Transverse colon (tissue), 4 donors: ENCODE measurements at regions not wholly inside any gene's neighbourhood (a gene's known extent, or its start where the extent isn't known, plus 50 kb on each side); places are given as distances from the start of the nearest gene placed in this dataset.
"Not testable (repeated sequence)": the region's sequence is repeated elsewhere in the genome, so short reads cannot be mapped to it uniquely, and the experiment has no call there.

Source experiments
- DNase-seq: peaks from one replicate; pipeline ENCODE4 v3.0.0-alpha.2; 2019
- H3K27ac ChIP-seq, 4 donors: fragments of 200-600 bp; sonication (generic); 2 replicates each; pipeline ENCODE4 v1.5.1; 2016 to 2018; ENCODE audit warnings: inconsistent platforms in 4 of 4
- H3K27me3 ChIP-seq: fragments of 200-600 bp; sonication (generic); 2 replicates; pipeline ENCODE4 v1.5.1; 2017; ENCODE audit warnings: inconsistent platforms
- H3K36me3 ChIP-seq, 4 donors: fragments of 200-600 bp; sonication (generic); 2 replicates each; pipeline ENCODE4 v1.5.1; 2017 to 2019; ENCODE audit warnings: inconsistent platforms in 4 of 4
- H3K4me1 ChIP-seq, 4 donors: fragments of 200-600 bp; sonication (generic); 2 replicates each; pipeline ENCODE4 v1.5.1; 2017 to 2020; ENCODE audit warnings: inconsistent platforms in 4 of 4
- H3K4me3 ChIP-seq, 4 donors: fragments of 200-600 bp; sonication (generic); 1 replicate in 1 of 4; 2 replicates in 3 of 4; pipeline versions ENCODE4 v1.5.1 to v1.6.1; 2017 to 2019; ENCODE audit warnings: inconsistent platforms in 4 of 4
- H3K9me3 ChIP-seq, 2 donors: fragments of 200-600 bp; sonication (generic); 2 replicates each; pipeline ENCODE4 v1.5.1; 2017 to 2019; ENCODE audit warnings: inconsistent platforms in 2 of 2
- CTCF ChIP-seq, 5 experiments: fragments of 200-600 bp in 3 of 5; fragments of 450-650 bp in 2 of 5; sonication (generic) in 3 of 5; IDR thresholded peaks; 1 replicate in 2 of 5; 2 replicates in 3 of 5; pipeline ENCODE4 v1.5.1; 2016 to 2017; ENCODE audit warnings: antibody characterized with exemption in 5 of 5, inconsistent platforms in 3 of 5, mild to moderate bottlenecking in 2 of 5, moderate library complexity in 1 of 5
- EP300 ChIP-seq: sonication (generic); formaldehyde crosslinking; IDR thresholded peaks from one replicate; pipeline ENCODE4 v1.6.1; 2017; ENCODE audit warnings: antibody characterized with exemption, low read depth
- POLR2A ChIP-seq: fragments of 450-650 bp; IDR thresholded peaks from one replicate; pipeline ENCODE4 v1.6.1; 2016; ENCODE audit warnings: antibody characterized with exemption, mild to moderate bottlenecking, moderate library complexity
- POLR2AphosphoS5 ChIP-seq, 3 donors: sonication (generic); formaldehyde crosslinking; IDR thresholded peaks; one replicate each; pipeline ENCODE4 v1.6.1; 2016; ENCODE audit warnings: antibody characterized with exemption in 3 of 3
- WGBS, 2 donors: methylation state at CpG; one replicate each; pipeline ENCODE4 v1.1.5; 2018; ENCODE audit warnings: low coverage in 1 of 2; 5-methylcytosine and 5-hydroxymethylcytosine counted together
- in situ Hi-C, 4 donors: fragments of 200-750 bp; cut with MboI; loops; one replicate each; pipeline versions ENCODE4 v1.15.0 to v1.15.1; 2017; ENCODE audit warnings: low sequenced_read_pairs in 3 of 4, low pct_ligation_motif_present in 1 of 4, low pct_unique_long_range_greater_than_20kb in 1 of 4
- intact Hi-C: fragments of 100-400 bp; cut with DNase I; formaldehyde crosslinking; loops from one replicate; pipeline ENCODE4 v1.15.1; 2023; ENCODE audit warnings: low total_unique reads

- 75 to 92% methylated on average over 4 of the region's 4 CpGs for WGBS, 2 donors
Measured at GRCh38 chr12:19822476-19822875, 383.2 kb downstream of the AEBP2 start.

GRCh38 chr12:19823326-19823725 lies 384.0 kb downstream of the AEBP2 start:
- WGBS, 2 donors, result 67 to 83% methylated on average over 4 to 6 of the region's 6 CpGs

More at GRCh38 chr12:19822476-19822875, 383.2 kb downstream of the AEBP2 start:
- in situ Hi-C loops (no loop called here), intact Hi-C loops (no loop called here)
- Histone ChIP-seq H3K36me3 (no peaks in the 10 kb centered on the region), H3K4me1 (no peaks in the 10 kb centered on the region), H3K27ac (no peak overlapping the region), H3K27me3 (no peaks in the 10 kb centered on the region), H3K4me3 (no peak overlapping the region), H3K9me3 (no peaks in the 10 kb centered on the region)
- no peak for DNase-seq
- TF ChIP-seq POLR2AphosphoS5 (IDR thresholded peaks at IDR 0.05) (no peak), CTCF (IDR thresholded peaks at IDR 0.05) (no peak), EP300 (no peak), POLR2A (no peak)

GRCh38 chr12:19826980-19827550 lies 387.8 kb downstream of the AEBP2 start:
- H3K4me3 ChIP-seq, result no peak overlapping the region
- DNase-seq, result no peak
- intact Hi-C loops (no loop called here), in situ Hi-C loops (no loop called here)
- TF ChIP-seq CTCF (IDR thresholded peaks at IDR 0.05) (no peak), EP300 (no peak), POLR2A (no peak), POLR2AphosphoS5 (IDR thresholded peaks at IDR 0.05) (no peak)
- no peaks in the 10 kb centered on the region for H3K9me3 ChIP-seq
- no peak overlapping the region for H3K27ac ChIP-seq
- 87 to 100% methylated on average over 2 to 13 of the region's 13 CpGs for WGBS, 2 donors
- H3K36me3 ChIP-seq, result no peaks in the 10 kb centered on the region
- no peaks in the 10 kb centered on the region for H3K4me1 ChIP-seq
- H3K27me3 ChIP-seq, result no peaks in the 10 kb centered on the region

More at GRCh38 chr12:19823326-19823725, 384.0 kb downstream of the AEBP2 start:
- H3K27me3 ChIP-seq, DNase-seq, H3K4me3 ChIP-seq, H3K27ac ChIP-seq, intact Hi-C loops, in situ Hi-C loops, H3K36me3 ChIP-seq, H3K4me1 ChIP-seq, H3K9me3 ChIP-seq: not testable (repeated sequence)

GRCh38 chr12:19829100-19829853 lies 390.0 kb downstream of the AEBP2 start:
- no peaks in the 10 kb centered on the region for H3K27me3 ChIP-seq
- H3K4me1 ChIP-seq, result no peaks in the 10 kb centered on the region
- in situ Hi-C loops, result no loop called here
- H3K4me3 ChIP-seq, result no peak overlapping the region
- H3K36me3 ChIP-seq, result no peaks in the 10 kb centered on the region
- TF ChIP-seq POLR2A (no peak), CTCF (IDR thresholded peaks at IDR 0.05) (no peak), EP300 (no peak), POLR2AphosphoS5 (IDR thresholded peaks at IDR 0.05) (no peak)
- intact Hi-C loops, result no loop called here
- DNase-seq, result no peak
- no peaks in the 10 kb centered on the region for H3K9me3 ChIP-seq
- no peak overlapping the region for H3K27ac ChIP-seq
- WGBS, 2 donors, result 65 to 67% methylated on average over 4 of the region's 4 CpGs
